MCF 10A (cell line): ENCODE measurements at regions not wholly inside any gene's neighbourhood (a gene's known extent, or its start where the extent isn't known, plus 50 kb on each side); places are given as distances from the start of the nearest gene placed in this dataset.

Experiments used
- BruUV-seq: library from RNA; stranded (reverse); fragments of 400-500 nt; replicated peaks from 2 replicates; lab custom pipeline; 2021; lab: Mats Ljungman, UMichigan
- CTCF ChIA-PET: fragments of 300-600 bp; sonication (Branson Sonifier 250); formaldehyde crosslinking; extraction: SDS; loops from one replicate; lab custom pipeline; 2021; ENCODE audit warnings: antibody characterized with exemption, inconsistent platforms; lab: Yijun Ruan, JAX
- POLR2A ChIA-PET: fragments of 300-600, 350-650 bp; sonication (Branson Sonifier 250); formaldehyde crosslinking; extraction: SDS; loops from one replicate; lab custom pipeline; 2020; ENCODE audit warnings: antibody characterized with exemption, inconsistent platforms; lab: Yijun Ruan, JAX
- DNase-seq: peaks from one replicate; pipeline ENCODE4 v3.0.0-alpha.2; 2018; ENCODE audit not compliant: unreplicated experiment
- H3K27ac Mint-ChIP-seq: one replicate; pipeline ENCODE4 v1.8.0; 2022; ENCODE audit warnings: mild to moderate bottlenecking, low read depth, mixed read lengths; ENCODE audit not compliant: unreplicated experiment
- H3K27me3 Mint-ChIP-seq: one replicate; pipeline ENCODE4 v1.8.0; 2022; ENCODE audit warnings: mixed read lengths; ENCODE audit not compliant: insufficient read depth, unreplicated experiment
- H3K36me3 Mint-ChIP-seq: one replicate; pipeline ENCODE4 v1.8.0; 2022; ENCODE audit warnings: mild to moderate bottlenecking, moderate library complexity, mixed read lengths; ENCODE audit not compliant: insufficient read depth, unreplicated experiment
- H3K4me1 Mint-ChIP-seq: one replicate; pipeline ENCODE4 v1.8.0; 2022; ENCODE audit warnings: mixed read lengths; ENCODE audit not compliant: insufficient read depth, unreplicated experiment
- H3K4me3 Mint-ChIP-seq: one replicate; pipeline ENCODE4 v1.8.0; 2022; ENCODE audit warnings: mild to moderate bottlenecking, moderate library complexity, mixed read lengths; ENCODE audit not compliant: unreplicated experiment
- H3K9me3 Mint-ChIP-seq: one replicate; pipeline ENCODE4 v1.8.0; 2022; ENCODE audit warnings: mixed read lengths; ENCODE audit not compliant: unreplicated experiment
- intact Hi-C: fragments of 100-400 bp; cut with micrococcal nuclease; formaldehyde crosslinking; loops from 2 replicates; pipeline ENCODE4 v1.14.1; 2022
- TF ChIP-seq, protein P1 (sequence below): fragments of 200-600 bp; IDR thresholded peaks from one replicate; pipeline ENCODE4 v1.8.0; 2022; ENCODE audit warnings: antibody characterized with exemption, mild to moderate bottlenecking; ENCODE audit not compliant: unreplicated experiment

DNA sequence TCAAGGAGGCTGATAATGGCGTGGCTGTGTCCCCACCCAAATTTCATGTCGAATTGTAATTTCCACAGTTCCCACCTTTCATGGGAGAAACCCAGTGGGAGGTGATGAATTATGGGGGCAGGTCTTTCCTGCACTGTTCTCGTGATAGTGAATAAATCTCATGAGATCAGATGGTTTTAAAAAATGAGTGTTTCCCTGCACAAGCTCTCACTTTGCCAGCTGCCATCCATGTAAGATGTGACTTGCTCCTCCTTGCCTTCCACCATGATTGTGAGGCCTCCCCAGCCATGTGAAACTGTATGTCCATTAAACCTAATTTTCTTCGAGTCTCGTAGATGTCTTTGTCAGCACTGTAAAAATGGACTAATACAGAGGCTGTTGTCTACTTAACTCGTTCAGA lies 488.3 kb downstream of the SPRY1 start:
- Mint-ChIP-seq H3K36me3 (no peaks in the 10 kb centered on the region), H3K9me3 (peaks cover 13% of the 10 kb centered on the region), H3K4me3 (no peak overlapping the region), H3K27me3 (no peaks in the 10 kb centered on the region), H3K27ac (no peak overlapping the region), H3K4me1 (no peaks in the 10 kb centered on the region)
- POLR2A ChIA-PET, result no interaction called here
- TF ChIP-seq, protein P1, sequence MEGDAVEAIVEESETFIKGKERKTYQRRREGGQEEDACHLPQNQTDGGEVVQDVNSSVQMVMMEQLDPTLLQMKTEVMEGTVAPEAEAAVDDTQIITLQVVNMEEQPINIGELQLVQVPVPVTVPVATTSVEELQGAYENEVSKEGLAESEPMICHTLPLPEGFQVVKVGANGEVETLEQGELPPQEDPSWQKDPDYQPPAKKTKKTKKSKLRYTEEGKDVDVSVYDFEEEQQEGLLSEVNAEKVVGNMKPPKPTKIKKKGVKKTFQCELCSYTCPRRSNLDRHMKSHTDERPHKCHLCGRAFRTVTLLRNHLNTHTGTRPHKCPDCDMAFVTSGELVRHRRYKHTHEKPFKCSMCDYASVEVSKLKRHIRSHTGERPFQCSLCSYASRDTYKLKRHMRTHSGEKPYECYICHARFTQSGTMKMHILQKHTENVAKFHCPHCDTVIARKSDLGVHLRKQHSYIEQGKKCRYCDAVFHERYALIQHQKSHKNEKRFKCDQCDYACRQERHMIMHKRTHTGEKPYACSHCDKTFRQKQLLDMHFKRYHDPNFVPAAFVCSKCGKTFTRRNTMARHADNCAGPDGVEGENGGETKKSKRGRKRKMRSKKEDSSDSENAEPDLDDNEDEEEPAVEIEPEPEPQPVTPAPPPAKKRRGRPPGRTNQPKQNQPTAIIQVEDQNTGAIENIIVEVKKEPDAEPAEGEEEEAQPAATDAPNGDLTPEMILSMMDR, result no peak
- no TSS peak for BruUV-seq
- intact Hi-C loops, result no loop called here
- DNase-seq, result no peak
- CTCF ChIA-PET, result no interaction called here

- Mint-ChIP-seq H3K27ac (no peak overlapping the region), H3K4me1 (no peaks in the 10 kb centered on the region), H3K36me3 (no peaks in the 10 kb centered on the region), H3K9me3 (peaks cover 9% of the 10 kb centered on the region), H3K4me3 (no peak overlapping the region), H3K27me3 (no peaks in the 10 kb centered on the region)
- no TSS peak for BruUV-seq
- POLR2A ChIA-PET, result no interaction called here
- TF ChIP-seq, protein P1, result no peak
- CTCF ChIA-PET, result no interaction called here
- no peak for DNase-seq
- intact Hi-C loops, result no loop called here
Observed at GRCh38 chr4:123889507-123889906, 492.9 kb downstream of the SPRY1 start.

GRCh38 chr4:123890889-123891288 lies 494.3 kb downstream of the SPRY1 start:
- Mint-ChIP-seq H3K9me3 (no peaks in the 10 kb centered on the region), H3K27ac (no peak overlapping the region), H3K36me3 (no peaks in the 10 kb centered on the region), H3K4me3 (no peak overlapping the region), H3K4me1 (no peaks in the 10 kb centered on the region), H3K27me3 (no peaks in the 10 kb centered on the region)
- no peak for DNase-seq
- intact Hi-C loops, result no loop called here
- TF ChIP-seq, protein P1, result no peak
- CTCF ChIA-PET, result no interaction called here
- POLR2A ChIA-PET, result interaction anchor here (0.6 kb wide), 1 partner anchor 1126 kb away, joined by 3 read pairs; no protein-coding TSS in a partner anchor
- no TSS peak for BruUV-seq

- H3K4me1 Mint-ChIP-seq, result peaks cover 5% of the 10 kb centered on the region
Observed at GRCh38 chr4:123891881-123892280, 495.3 kb downstream of the SPRY1 start.

More at GRCh38 chr4:123891881-123892280, 495.3 kb downstream of the SPRY1 start:
- H3K27me3 Mint-ChIP-seq, result no peaks in the 10 kb centered on the region
- H3K9me3 Mint-ChIP-seq, result no peaks in the 10 kb centered on the region
- no peaks in the 10 kb centered on the region for H3K36me3 Mint-ChIP-seq
- no TSS peak for BruUV-seq
- DNase-seq, result no peak
- intact Hi-C loops, result no loop called here
- H3K27ac Mint-ChIP-seq, result no peak overlapping the region
- no peak overlapping the region for H3K4me3 Mint-ChIP-seq
- TF ChIP-seq, protein P1, result no peak
- ChIA-PET POLR2A (interaction anchor here (0.6 kb wide), 1 partner anchor 864 kb away, joined by 3 read pairs; no protein-coding TSS in a partner anchor), CTCF (no interaction called here)
